ENCODE measurements at regions not wholly inside any gene's neighbourhood (a gene's known extent, or its start where the extent isn't known, plus 50 kb on each side); places are given as distances from the start of the nearest gene placed in this dataset.

DNA sequence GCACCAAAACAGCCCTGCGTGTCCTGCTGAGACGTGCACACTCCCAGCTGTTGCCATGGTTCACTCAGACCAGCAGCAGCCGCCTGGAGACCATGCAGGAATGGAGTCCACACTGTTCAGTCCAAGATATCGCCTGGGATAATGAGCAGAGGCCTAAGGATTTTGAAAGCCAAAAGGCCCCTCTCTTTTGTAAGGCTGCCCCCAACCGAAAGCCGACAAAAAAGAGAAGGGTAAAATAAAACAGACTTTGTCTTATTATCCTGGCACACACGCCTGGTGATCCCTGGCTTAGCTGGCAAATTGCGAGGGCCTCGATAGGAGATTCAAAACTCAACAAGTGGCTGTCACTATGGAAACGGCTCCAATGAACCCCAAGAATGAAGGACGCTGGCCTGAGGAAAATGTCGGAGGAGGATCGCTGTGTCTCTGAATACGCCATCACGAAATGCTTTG lies 263.6 kb downstream of the SKIDA1 start:
- no peak for DNase-seq (ENCODE audit: low spot score)

GRCh38 chr10:21260506-21261149 lies 264.9 kb downstream of the SKIDA1 start:
- DNase-seq (ENCODE audit: low spot score) = no peak

DNA sequence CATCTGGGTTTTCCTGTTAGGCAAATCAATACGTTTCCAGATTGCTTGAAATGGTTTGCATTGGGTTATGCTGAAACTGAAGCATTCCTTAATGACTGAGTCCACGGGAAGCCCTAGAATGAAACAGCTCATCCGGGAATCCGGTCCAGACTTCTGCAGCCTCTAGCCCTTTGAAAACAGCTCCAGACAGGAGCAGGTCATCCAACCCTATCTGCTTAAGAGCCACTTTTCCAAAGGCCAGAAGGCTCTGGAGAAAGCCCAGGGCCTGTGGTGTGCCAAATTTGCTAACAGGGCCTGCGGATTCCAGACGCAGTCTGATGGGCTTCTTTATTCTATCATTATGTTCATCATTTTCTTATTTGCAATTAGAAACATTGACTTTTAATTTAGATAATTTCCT lies 265.4 kb downstream of the SKIDA1 start:
- DNase-seq (ENCODE audit: low spot score) = no peak

DNA sequence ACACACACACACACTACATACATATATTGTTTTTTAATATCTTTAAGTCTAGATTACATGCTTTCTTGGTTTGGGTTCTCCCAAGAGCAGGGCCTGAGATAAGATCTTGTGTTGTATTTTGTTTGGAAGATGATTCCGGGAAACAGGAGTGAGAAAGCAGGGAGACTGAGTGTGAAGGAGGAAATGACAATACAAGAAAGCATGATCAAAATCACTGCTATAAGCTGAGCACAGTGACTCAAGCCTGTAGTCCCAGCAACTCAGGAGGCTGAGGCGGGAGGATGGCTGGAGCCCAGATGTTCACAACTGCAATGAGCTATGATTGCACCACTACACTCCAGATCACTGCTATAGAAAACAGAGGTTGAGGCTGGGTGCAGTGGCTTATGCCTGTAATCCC lies 267.6 kb downstream of the SKIDA1 start:
- DNase-seq (ENCODE audit: low spot score) = no peak

DNA sequence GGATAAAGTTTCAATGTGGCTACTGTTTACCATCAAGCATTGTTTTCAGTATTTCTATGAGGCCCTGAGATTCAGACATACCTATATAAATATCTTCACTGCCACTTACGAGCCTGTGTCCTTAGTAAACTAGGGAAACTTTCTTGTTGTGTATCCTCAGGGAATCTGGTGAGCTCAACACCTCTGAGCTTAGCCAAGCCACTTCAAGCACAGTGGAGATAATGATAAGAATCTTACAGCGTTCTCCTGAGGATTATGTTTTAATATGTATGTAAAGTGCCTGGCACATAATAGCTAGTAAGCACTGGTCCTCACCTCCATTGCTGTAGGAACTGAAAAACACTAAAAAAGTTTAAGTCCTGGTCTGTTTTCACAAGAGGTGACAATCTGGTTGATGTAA lies 268.3 kb downstream of the SKIDA1 start:
- DNase-seq (ENCODE audit: low spot score) = no peak

GRCh38 chr10:21249435-21249834 lies 276.0 kb downstream of the SKIDA1 start:
- no peak for DNase-seq (ENCODE audit: low spot score)

DNA sequence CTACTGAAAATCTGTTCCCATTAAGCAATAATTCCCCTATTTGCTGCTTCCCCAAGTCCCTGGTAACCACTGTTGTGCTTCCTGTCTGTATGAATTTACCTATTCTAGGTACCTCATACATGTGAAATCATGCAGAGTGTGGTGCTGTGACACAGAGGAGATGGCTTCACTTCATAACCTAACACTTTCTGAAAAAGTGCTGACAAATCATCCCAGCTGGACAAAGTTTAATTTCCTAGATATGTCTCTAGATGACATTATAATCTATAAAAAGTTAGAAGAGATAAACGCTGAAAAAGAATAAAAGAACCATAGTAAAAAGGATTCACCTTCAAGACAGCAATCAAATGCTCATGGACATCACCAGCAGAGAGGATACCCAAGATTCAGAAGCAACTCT lies 277.9 kb downstream of the SKIDA1 start:
- no peak for DNase-seq (ENCODE audit: low spot score)

- no peak for DNase-seq (ENCODE audit: low spot score)
These were observed 279.3 kb downstream of the SKIDA1 start for GRCh38 chr10:21246178-21246577.

DNA sequence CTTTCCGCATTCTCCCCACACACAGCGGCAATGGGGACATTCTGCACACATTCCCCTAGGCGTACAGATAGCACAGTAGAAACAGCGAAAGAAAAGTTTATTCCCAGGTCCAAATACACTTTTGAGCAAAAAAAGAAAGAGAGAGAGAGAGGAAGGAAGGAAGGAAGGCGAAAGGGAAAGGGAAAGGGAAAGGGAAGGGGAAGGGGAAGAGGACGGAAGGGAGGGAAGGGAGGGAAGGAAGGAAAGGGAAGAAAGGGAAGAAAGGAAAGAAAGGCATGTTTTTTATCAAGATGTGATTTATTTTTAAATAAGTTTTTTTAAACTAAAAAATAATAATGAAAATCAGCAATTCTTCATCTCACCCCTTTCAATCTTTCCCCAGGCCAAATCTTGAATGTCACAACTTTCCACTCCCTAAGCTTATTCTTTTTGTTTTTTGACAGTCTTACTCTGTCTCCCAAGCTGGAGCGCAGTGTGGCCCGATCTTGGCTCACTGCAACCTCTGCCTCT lies 281.7 kb downstream of the SKIDA1 start:
- no peak for DNase-seq (ENCODE audit: low spot score)

DNA sequence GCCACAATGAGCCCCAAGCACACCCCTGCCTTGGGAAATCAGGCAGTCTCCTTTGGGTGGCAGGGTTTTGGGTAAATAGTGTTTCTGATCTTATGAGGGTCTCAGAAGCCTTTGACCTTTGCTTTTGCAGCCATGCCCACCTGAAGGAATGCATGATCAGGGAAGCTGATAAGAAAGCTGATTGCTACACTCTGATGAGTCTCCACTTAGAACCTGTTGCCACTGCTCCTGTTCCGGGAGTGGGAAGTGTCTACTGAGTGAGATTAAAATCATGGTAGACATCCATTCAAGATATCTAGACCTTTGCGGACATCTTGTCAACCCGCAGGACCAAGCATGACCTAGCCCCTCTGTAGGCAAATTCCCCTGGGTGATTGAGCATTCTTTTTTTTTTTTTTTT lies 282.6 kb downstream of the SKIDA1 start:
- DNase-seq (ENCODE audit: low spot score) = no peak

GRCh38 chr10:21238717-21239116 lies 286.8 kb downstream of the SKIDA1 start:
- DNase-seq (ENCODE audit: low spot score) = no peak

GRCh38 chr10:21238044-21238443 lies 287.4 kb downstream of the SKIDA1 start:
- no peak for DNase-seq (ENCODE audit: low spot score)

DNA sequence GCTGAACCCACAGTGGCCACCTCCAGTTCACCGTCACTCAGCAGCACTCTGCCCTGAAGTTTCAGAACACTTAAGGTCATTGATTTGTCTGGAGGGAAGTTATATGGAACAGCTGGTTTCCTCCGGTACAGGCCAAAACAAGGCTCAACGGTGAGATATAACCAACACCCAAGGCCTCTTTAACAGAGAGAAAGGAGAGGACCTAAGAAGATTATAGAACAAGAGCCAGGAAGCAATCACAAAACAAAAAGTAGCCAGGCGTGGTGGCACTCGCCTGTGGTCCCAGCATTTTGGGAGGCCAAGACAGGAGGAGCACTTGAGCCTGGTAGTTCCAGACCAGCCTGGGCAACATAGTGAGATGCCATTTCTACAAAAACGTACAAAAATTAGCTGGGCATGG lies 290.7 kb downstream of the SKIDA1 start:
- no peak for DNase-seq (ENCODE audit: low spot score)

DNA sequence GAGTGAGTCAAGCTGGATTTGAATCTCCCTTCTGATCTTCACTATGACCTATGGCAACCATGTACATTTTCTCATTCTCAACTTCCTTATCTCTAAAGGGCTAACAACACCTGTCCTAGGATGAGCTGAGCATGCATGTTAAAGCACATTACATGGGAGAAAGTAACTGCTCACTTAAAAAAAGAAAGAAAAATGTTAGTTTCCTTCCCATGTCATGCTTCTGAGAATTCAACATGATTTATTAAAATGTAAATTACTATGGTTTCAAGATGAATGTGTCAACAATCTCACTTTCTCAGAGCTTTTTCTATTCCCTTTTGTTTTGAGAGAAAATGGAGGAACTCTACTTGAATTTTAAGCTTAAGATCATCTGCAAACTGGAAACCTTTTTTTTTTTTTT lies 295.3 kb downstream of the SKIDA1 start:
- DNase-seq (ENCODE audit: low spot score) = no peak

DNA sequence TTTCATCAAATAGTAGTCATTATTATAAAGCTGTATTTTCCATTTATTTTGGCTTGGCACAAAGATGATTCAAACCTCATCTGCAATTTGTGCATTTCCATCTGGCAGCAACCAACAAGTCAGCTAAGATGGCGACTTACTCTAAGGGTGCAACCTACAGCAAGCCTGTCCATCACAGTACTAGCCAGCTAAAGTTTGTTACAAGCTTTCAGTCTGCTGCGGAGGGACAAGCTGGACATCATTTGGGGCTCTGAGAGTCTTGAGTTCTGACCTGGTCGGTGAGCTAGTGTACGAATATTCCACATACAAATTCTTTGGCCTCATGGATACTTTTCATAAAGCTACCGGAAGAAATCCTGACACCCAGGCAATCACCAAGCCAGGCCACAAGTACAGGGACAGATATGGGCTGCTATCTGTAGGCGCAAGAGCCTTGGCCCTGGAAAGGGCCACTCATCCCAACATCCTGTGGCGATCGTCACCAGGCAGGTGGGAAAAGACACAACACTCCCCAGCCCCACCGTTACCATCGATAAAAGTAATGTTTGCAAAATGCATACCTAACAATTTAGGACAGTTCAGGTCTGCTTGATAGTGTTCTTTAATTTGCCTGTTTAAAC lies 307.6 kb downstream of the SKIDA1 start:
- no peak for DNase-seq (ENCODE audit: low spot score)

DNA sequence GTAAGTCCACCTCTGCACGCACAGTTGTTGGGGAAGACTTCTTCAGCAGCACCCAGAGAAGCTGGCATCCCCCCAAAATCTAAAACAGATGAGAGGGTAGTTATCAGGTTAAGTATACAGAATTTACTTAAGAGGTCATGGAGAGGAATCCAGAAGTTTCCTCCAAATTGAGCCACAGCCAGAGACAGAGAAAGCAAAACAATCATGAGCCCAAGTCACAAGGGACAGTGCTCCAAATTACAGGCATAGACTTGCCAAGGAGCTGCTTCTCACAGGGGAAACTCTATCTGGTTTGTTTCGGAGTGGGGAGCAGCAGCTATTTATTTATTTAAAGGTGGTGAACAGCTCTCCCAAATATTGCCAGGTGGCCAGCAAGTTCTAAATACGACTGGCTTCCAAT lies 308.4 kb downstream of the SKIDA1 start:
- DNase-seq (ENCODE audit: low spot score) = no peak

- no peak for DNase-seq (ENCODE audit: low spot score)
These were observed 311.2 kb downstream of the SKIDA1 start for GRCh38 chr10:21214329-21214728.

GRCh38 chr10:21213381-21213780 lies 312.1 kb downstream of the SKIDA1 start:
- no peak for DNase-seq (ENCODE audit: low spot score)

DNA sequence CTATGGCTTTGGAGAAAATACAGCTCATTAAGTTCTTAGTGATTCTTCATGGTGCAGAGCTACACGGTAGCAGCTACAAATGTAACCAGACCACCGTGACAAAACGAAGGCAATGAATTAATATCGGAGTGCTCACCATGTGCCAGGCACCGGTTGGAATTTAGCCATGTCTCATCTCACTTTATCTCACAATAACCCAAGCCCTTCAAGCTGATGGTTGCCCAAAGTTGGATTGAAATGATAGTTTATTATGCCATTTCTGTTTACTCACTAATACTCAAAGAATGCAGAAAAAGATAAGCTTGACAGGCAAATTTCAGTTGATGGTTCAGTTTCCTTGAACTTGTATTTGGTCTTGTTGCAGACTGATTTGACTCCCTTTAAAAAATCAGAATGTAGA lies 312.6 kb downstream of the SKIDA1 start:
- DNase-seq (ENCODE audit: low spot score) = no peak

DNA sequence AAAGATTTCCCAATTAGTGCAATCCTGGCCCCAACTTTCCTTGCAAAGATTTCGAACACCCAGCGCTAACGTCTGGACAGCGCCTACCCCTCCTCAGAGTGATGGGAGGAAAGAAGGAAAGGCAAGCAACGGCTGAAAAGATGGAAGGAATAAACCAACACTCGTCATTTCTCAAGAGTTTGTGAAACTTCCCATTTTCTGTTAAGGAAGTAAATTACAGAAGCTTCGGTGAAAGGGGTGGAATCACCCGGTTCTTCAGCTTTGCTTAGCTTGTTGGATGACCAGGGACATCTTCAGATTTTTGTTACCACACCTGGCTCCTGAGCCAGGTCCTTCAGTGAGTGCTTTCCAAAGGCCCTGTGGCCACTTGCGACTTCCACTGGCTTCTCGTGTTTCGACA lies 313.1 kb downstream of the SKIDA1 start:
- no peak for DNase-seq (ENCODE audit: low spot score)

DNA sequence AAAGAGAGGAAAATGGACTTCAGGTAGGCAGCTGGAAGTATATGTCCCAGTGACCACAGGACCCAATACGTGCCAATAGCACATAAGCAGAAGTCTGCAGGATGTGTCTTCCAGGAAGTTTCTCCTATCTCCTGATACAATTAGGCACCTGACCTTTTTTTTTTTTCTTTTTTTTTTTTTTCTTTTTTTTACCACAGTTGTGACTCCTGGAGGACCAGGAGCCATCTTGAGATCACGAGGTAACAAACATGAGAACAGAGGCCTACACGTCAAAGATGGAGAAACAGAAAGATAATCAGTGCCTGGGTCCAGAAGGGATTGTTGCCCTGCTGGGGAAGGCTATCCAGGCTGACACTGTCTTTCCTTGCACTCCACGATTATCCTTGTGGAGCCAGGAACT lies 312.4 kb upstream of the NEBL start:
- DNase-seq (ENCODE audit: low spot score) = no peak

DNA sequence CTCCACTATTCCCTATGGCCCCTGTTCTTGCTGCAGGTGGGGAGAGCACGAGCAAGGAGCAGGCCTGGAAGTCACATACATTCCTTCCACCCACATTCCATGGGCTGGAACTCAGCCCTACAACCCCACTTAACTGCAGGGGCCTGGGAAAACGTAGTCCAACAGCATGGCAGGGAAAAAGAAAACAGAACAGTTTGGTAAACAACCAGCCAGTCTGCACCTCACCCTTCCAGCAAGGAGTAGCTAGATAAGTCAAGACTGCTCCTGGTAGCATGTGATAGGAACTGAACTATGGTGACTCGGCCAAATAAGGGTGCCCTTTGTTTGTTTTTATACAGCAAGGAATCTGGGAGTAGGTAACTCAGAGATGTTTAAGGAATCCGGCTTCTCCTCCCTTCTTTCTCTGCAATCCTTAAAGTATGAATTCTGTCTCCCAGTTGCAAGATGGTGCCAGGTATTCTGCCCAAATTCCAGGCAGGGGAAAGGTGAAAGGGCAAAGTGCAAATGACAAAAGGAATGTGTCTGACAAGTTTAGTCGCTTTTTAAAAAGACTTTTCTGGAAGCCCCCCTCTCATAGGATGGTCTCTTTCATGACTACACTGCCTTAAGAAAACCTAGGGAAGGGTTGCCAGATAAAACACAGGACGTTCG lies 311.7 kb upstream of the NEBL start:
- no peak for DNase-seq (ENCODE audit: low spot score)

- DNase-seq (ENCODE audit: low spot score) = no peak
These were observed 310.9 kb upstream of the NEBL start for GRCh38 chr10:21207852-21208646.
